ENCODE measurements at regions not wholly inside any gene's neighbourhood (a gene's known extent, or its start where the extent isn't known, plus 50 kb on each side); places are given as distances from the start of the nearest gene placed in this dataset.

DNA sequence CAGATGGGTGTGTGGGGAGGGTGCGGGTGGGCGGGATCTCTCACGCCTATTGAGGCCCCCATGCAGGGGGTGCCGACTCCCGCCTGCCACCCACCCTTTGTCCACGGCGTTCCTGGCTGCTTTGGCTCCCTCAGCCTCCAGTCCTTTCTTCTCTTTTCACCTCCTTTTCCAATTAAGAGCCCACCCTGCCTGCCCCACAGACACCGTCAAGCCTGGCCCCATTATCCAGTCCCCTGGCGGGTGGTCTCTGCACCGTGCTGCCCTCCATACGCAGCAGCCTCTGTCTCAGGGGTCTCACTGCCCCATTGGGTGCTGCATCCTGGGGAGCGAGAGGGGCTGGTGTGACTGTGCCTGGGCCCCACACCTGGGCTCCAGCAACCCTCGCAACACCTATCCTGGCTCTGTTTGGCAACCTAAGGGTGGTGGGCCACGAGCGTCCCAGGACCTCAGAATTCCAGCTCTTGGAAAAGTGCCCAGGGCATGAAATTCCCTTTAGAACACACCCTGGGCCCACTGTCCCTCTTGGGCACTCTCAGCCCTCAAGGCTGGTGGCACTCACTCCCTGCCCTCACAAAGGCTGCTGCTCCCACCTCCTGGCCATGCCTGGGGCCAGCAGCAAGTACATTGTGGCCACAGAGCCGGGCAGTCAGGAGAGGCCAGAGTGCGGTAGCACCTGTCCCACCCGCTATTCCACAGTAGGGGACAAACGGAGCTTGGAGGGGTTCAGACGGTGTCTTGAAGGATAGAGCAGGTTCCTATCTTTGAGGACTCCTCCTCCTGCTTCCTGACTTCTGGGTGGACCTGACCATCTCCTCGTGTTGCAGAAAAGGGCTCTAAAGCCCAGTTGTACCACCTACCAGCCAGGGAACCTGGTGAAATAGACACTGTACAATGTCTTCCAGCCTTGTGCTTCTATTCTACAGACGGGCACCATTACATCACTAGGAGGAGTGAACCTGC lies 114.1 kb downstream of the KIF26A start:
- TF ChIP-seq POLR2AphosphoS5 (IDR thresholded peaks at IDR 0.05; ENCODE audit: low read depth) (no peak), EZH2 (IDR thresholded peaks at IDR 0.05; ENCODE audit: low read depth, unreplicated experiment) (no peak), EZH2phosphoT487 (IDR thresholded peaks at IDR 0.05; ENCODE audit: unreplicated experiment) (no peak), CREB1 (CRISPR knock-in tag; IDR thresholded peaks at IDR 0.05; ENCODE audit: low read depth) (no peak), JUNB (IDR thresholded peaks at IDR 0.05; ENCODE audit: unreplicated experiment) (no peak), STAT1 (IDR thresholded peaks at IDR 0.05; ENCODE audit: unreplicated experiment) (no peak)
- TF ChIP-seq, protein P1, sequence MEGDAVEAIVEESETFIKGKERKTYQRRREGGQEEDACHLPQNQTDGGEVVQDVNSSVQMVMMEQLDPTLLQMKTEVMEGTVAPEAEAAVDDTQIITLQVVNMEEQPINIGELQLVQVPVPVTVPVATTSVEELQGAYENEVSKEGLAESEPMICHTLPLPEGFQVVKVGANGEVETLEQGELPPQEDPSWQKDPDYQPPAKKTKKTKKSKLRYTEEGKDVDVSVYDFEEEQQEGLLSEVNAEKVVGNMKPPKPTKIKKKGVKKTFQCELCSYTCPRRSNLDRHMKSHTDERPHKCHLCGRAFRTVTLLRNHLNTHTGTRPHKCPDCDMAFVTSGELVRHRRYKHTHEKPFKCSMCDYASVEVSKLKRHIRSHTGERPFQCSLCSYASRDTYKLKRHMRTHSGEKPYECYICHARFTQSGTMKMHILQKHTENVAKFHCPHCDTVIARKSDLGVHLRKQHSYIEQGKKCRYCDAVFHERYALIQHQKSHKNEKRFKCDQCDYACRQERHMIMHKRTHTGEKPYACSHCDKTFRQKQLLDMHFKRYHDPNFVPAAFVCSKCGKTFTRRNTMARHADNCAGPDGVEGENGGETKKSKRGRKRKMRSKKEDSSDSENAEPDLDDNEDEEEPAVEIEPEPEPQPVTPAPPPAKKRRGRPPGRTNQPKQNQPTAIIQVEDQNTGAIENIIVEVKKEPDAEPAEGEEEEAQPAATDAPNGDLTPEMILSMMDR (conservative IDR thresholded peaks at IDR 0.05; ENCODE audit: low read depth in 2 of 2), result peak in 1 of 2 experiments; percentile 29; a peak in 2 of 4 replicates
- TF ChIP-seq, protein P2, sequence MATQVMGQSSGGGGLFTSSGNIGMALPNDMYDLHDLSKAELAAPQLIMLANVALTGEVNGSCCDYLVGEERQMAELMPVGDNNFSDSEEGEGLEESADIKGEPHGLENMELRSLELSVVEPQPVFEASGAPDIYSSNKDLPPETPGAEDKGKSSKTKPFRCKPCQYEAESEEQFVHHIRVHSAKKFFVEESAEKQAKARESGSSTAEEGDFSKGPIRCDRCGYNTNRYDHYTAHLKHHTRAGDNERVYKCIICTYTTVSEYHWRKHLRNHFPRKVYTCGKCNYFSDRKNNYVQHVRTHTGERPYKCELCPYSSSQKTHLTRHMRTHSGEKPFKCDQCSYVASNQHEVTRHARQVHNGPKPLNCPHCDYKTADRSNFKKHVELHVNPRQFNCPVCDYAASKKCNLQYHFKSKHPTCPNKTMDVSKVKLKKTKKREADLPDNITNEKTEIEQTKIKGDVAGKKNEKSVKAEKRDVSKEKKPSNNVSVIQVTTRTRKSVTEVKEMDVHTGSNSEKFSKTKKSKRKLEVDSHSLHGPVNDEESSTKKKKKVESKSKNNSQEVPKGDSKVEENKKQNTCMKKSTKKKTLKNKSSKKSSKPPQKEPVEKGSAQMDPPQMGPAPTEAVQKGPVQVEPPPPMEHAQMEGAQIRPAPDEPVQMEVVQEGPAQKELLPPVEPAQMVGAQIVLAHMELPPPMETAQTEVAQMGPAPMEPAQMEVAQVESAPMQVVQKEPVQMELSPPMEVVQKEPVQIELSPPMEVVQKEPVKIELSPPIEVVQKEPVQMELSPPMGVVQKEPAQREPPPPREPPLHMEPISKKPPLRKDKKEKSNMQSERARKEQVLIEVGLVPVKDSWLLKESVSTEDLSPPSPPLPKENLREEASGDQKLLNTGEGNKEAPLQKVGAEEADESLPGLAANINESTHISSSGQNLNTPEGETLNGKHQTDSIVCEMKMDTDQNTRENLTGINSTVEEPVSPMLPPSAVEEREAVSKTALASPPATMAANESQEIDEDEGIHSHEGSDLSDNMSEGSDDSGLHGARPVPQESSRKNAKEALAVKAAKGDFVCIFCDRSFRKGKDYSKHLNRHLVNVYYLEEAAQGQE (IDR thresholded peaks at IDR 0.05; ENCODE audit: unreplicated experiment), result no peak
- TF ChIP-seq, protein P3, sequence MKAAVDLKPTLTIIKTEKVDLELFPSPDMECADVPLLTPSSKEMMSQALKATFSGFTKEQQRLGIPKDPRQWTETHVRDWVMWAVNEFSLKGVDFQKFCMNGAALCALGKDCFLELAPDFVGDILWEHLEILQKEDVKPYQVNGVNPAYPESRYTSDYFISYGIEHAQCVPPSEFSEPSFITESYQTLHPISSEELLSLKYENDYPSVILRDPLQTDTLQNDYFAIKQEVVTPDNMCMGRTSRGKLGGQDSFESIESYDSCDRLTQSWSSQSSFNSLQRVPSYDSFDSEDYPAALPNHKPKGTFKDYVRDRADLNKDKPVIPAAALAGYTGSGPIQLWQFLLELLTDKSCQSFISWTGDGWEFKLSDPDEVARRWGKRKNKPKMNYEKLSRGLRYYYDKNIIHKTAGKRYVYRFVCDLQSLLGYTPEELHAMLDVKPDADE (IDR thresholded peaks at IDR 0.05), result no peak

Data from GM23338 (cell line).